GM18498 (cell line): ENCODE measurements at regions not wholly inside any gene's neighbourhood (a gene's known extent, or its start where the extent isn't known, plus 50 kb on each side); places are given as distances from the start of the nearest gene placed in this dataset.

Experiments
- ATAC-seq: cut with Tn5 transposase; IDR thresholded peaks from one replicate; pipeline ENCODE4 v1.9.1; 2021; ENCODE audit warnings: mild to moderate bottlenecking, moderate library complexity; ENCODE audit not compliant: unreplicated experiment

- ATAC-seq: no peak
Measured at GRCh38 chr16:65224471-65224870, 102.6 kb upstream of the CDH11 start.

- ATAC-seq: no peak
Measured at GRCh38 chr16:65223335-65223734, 101.5 kb upstream of the CDH11 start.

GRCh38 chr16:65222536-65222935 is 100.7 kb upstream of the CDH11 start:
- ATAC-seq: no peak

- no peak for ATAC-seq
Measured at GRCh38 chr16:65222049-65222448, 100.2 kb upstream of the CDH11 start.

GRCh38 chr16:65219786-65220185 is 97.9 kb upstream of the CDH11 start:
- no peak for ATAC-seq

GRCh38 chr16:65218348-65218747 is 96.5 kb upstream of the CDH11 start:
- no peak for ATAC-seq

- no peak for ATAC-seq
Measured at GRCh38 chr16:65213866-65214595, 92.2 kb upstream of the CDH11 start.

- no peak for ATAC-seq
Measured at GRCh38 chr16:65212791-65213190, 90.9 kb upstream of the CDH11 start.

- ATAC-seq: no peak
Measured at GRCh38 chr16:65212240-65212639, 90.4 kb upstream of the CDH11 start.

GRCh38 chr16:65202461-65202860 is 80.6 kb upstream of the CDH11 start:
- no peak for ATAC-seq

GRCh38 chr16:65201511-65201910 is 79.6 kb upstream of the CDH11 start:
- no peak for ATAC-seq

- ATAC-seq: no peak
Measured at GRCh38 chr16:65200857-65201256, 79.0 kb upstream of the CDH11 start.

- no peak for ATAC-seq
Measured at GRCh38 chr16:65200156-65200773, 78.4 kb upstream of the CDH11 start.

GRCh38 chr16:65196420-65197075 is 74.7 kb upstream of the CDH11 start:
- no peak for ATAC-seq

GRCh38 chr16:65195998-65196397 is 74.1 kb upstream of the CDH11 start:
- no peak for ATAC-seq

- no peak for ATAC-seq
Measured at GRCh38 chr16:65185241-65185778, 63.4 kb upstream of the CDH11 start.

- no peak for ATAC-seq
Measured at GRCh38 chr16:65181071-65181561, 59.3 kb upstream of the CDH11 start.

- no peak for ATAC-seq
Measured at GRCh38 chr16:65178151-65178550, 56.3 kb upstream of the CDH11 start.

GRCh38 chr16:65176603-65177002 is 54.7 kb upstream of the CDH11 start:
- ATAC-seq: no peak

GRCh38 chr16:65172356-65172755 is 50.5 kb upstream of the CDH11 start:
- ATAC-seq: no peak
